ENCODE measurements at regions not wholly inside any gene's neighbourhood (a gene's known extent, or its start where the extent isn't known, plus 50 kb on each side); places are given as distances from the start of the nearest gene placed in this dataset.
"Not testable (repeated sequence)": the region's sequence is repeated elsewhere in the genome, so short reads cannot be mapped to it uniquely, and the experiment has no call there.

DNA sequence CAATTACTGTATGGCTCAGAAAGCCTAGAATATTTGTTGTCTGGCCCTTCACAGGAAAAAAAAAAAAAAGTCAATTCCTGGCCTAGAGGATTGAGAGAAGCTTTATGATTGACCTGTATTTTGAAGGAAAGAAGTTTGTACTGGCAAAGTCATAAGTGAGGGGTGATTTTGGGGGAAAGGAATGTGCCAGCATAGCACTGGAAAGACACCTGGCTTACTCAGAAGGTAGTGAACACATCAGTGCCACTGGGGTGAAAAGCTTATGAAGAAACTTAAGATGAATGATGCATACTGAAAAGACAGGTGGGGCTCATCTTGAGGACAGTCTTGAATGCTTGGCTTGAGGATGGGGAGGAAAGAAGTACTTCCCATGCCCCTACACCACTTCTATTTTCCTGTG is 127.9 kb upstream of the RASA1 start:
- Histone ChIP-seq H4K20me1 (ENCODE audit: insufficient read depth, low read length) (no peaks in the 10 kb centered on the region), H2AFZ (ENCODE audit: low read length) (no peak overlapping the region), H3K79me2 (ENCODE audit: insufficient read depth, low read depth, low read length) (no peaks in the 10 kb centered on the region), H3K4me2 (ENCODE audit: low read length) (no peak overlapping the region), H3K9me3 (ENCODE audit: low read length) (no peaks in the 10 kb centered on the region), H3K27ac (ENCODE audit: low read depth, low read length, poor library complexity, severe bottlenecking) (no peak overlapping the region), H3K4me3 (ENCODE audit: low read depth, low read length, poor library complexity, severe bottlenecking) (no peak overlapping the region), H3K9me2 (ENCODE audit: insufficient read depth, low read length) (no peaks in the 10 kb centered on the region), H3K4me1 (ENCODE audit: insufficient read depth, low read length, poor library complexity, severe bottlenecking) (no peaks in the 10 kb centered on the region), H3K36me3 (ENCODE audit: insufficient read depth, low read length) (no peaks in the 10 kb centered on the region)
- no TSS peak for BruUV-seq (replicated peaks)
- intact Hi-C loops (cut with micrococcal nuclease; ENCODE audit: unreplicated experiment) = no loop called here
- CTCF ChIA-PET (ENCODE audit: unreplicated experiment) = no interaction called here
- DNase-seq (ENCODE audit: low spot score) = no peak
- TF ChIP-seq, protein P1, sequence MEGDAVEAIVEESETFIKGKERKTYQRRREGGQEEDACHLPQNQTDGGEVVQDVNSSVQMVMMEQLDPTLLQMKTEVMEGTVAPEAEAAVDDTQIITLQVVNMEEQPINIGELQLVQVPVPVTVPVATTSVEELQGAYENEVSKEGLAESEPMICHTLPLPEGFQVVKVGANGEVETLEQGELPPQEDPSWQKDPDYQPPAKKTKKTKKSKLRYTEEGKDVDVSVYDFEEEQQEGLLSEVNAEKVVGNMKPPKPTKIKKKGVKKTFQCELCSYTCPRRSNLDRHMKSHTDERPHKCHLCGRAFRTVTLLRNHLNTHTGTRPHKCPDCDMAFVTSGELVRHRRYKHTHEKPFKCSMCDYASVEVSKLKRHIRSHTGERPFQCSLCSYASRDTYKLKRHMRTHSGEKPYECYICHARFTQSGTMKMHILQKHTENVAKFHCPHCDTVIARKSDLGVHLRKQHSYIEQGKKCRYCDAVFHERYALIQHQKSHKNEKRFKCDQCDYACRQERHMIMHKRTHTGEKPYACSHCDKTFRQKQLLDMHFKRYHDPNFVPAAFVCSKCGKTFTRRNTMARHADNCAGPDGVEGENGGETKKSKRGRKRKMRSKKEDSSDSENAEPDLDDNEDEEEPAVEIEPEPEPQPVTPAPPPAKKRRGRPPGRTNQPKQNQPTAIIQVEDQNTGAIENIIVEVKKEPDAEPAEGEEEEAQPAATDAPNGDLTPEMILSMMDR (conservative IDR thresholded peaks at IDR 0.05; ENCODE audit: low read length) = no peak
- no peak for TF ChIP-seq EZH2phosphoT487 (IDR thresholded peaks at IDR 0.05; ENCODE audit: borderline replicate concordance, low read depth, low read length)
- POLR2A ChIA-PET = no interaction called here

DNA sequence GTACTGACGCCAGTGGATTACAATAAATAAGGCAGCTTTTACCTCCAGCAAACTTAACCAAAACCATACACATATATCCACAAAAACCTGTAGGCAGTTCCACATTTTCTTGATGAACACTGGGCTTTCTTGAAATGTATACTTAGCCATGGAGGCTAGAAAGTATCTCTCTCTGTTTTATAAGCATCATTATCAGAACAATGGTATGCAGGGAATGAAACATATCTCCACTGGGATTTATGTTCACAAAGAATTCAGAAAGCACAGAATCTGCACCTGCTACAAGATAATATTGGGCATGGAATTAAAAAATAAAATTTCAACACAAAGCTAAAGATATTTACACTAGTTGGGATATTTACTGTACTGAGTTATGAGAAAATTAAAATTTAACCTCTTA is 126.1 kb upstream of the RASA1 start:
- no peak for DNase-seq (ENCODE audit: low spot score)
- Histone ChIP-seq H3K4me1 (ENCODE audit: insufficient read depth, low read length, poor library complexity, severe bottlenecking) (no peaks in the 10 kb centered on the region), H2AFZ (ENCODE audit: low read length) (no peak overlapping the region), H3K4me2 (ENCODE audit: low read length) (no peak overlapping the region), H3K36me3 (ENCODE audit: insufficient read depth, low read length) (no peaks in the 10 kb centered on the region), H3K4me3 (ENCODE audit: low read depth, low read length, poor library complexity, severe bottlenecking) (no peak overlapping the region), H3K9me2 (ENCODE audit: insufficient read depth, low read length) (no peaks in the 10 kb centered on the region), H4K20me1 (ENCODE audit: insufficient read depth, low read length) (no peaks in the 10 kb centered on the region), H3K27ac (ENCODE audit: low read depth, low read length, poor library complexity, severe bottlenecking) (no peak overlapping the region), H3K79me2 (ENCODE audit: insufficient read depth, low read depth, low read length) (no peaks in the 10 kb centered on the region), H3K9me3 (ENCODE audit: low read length) (no peaks in the 10 kb centered on the region)
- ChIA-PET POLR2A (interaction anchor here (1.3 kb wide), 1 partner anchor 11 kb away, joined by 3 read pairs; no protein-coding TSS in a partner anchor), CTCF (ENCODE audit: unreplicated experiment) (no interaction called here)
- no TSS peak for BruUV-seq (replicated peaks)
- TF ChIP-seq, protein P1 (conservative IDR thresholded peaks at IDR 0.05; ENCODE audit: low read length) = no peak
- TF ChIP-seq EZH2phosphoT487 (IDR thresholded peaks at IDR 0.05; ENCODE audit: borderline replicate concordance, low read depth, low read length) = no peak
- intact Hi-C loops (cut with micrococcal nuclease; ENCODE audit: unreplicated experiment) = no loop called here

DNA sequence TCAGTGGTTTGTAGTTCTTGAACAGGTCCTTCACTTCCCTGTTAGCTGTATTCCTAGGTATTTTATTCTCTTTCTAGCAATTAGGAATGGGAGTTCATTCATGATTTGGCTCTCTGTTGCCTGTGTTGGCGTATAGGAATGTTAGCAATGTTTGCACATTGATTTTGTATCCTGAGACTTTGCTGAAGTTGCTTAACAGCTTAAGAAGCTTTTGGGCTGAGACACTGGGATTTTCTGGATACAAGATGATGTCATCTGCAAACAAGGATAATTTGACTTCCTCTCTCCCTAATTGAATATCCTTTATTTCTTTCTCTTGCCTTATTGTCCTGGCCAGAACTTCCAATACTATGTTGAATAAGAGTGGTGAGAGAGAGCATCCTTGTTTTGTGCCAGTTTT is 121.8 kb upstream of the RASA1 start:
- DNase-seq (ENCODE audit: low spot score); H3K27ac ChIP-seq (ENCODE audit: low read depth, low read length, poor library complexity, severe bottlenecking); H3K79me2 ChIP-seq (ENCODE audit: insufficient read depth, low read depth, low read length); POLR2A ChIA-PET; H3K4me2 ChIP-seq (ENCODE audit: low read length); intact Hi-C loops (cut with micrococcal nuclease; ENCODE audit: unreplicated experiment); H3K4me1 ChIP-seq (ENCODE audit: insufficient read depth, low read length, poor library complexity, severe bottlenecking); H4K20me1 ChIP-seq (ENCODE audit: insufficient read depth, low read length); H3K9me3 ChIP-seq (ENCODE audit: low read length); H3K36me3 ChIP-seq (ENCODE audit: insufficient read depth, low read length); H2AFZ ChIP-seq (ENCODE audit: low read length); H3K9me2 ChIP-seq (ENCODE audit: insufficient read depth, low read length); H3K4me3 ChIP-seq (ENCODE audit: low read depth, low read length, poor library complexity, severe bottlenecking); BruUV-seq (replicated peaks); CTCF ChIA-PET (ENCODE audit: unreplicated experiment): not testable (repeated sequence)

Measured in OCI-LY7 (cell line).